HG03196 (cell line): ENCODE measurements at regions not wholly inside any gene's neighbourhood (a gene's known extent, or its start where the extent isn't known, plus 50 kb on each side); places are given as distances from the start of the nearest gene placed in this dataset.

Experiments
- ATAC-seq: cut with Tn5 transposase; IDR thresholded peaks from one replicate; pipeline ENCODE4 v1.9.1; 2021; ENCODE audit not compliant: unreplicated experiment

- ATAC-seq = no peak
These were observed 248.7 kb upstream of the ECI2 start for GRCh38 chr6:4383910-4384638.

- no peak for ATAC-seq
These were observed 247.0 kb upstream of the ECI2 start for GRCh38 chr6:4382362-4382853.

- ATAC-seq = no peak
These were observed 246.0 kb upstream of the ECI2 start for GRCh38 chr6:4381381-4381780.

- ATAC-seq = no peak
These were observed 245.5 kb upstream of the ECI2 start for GRCh38 chr6:4380881-4381281.

DNA sequence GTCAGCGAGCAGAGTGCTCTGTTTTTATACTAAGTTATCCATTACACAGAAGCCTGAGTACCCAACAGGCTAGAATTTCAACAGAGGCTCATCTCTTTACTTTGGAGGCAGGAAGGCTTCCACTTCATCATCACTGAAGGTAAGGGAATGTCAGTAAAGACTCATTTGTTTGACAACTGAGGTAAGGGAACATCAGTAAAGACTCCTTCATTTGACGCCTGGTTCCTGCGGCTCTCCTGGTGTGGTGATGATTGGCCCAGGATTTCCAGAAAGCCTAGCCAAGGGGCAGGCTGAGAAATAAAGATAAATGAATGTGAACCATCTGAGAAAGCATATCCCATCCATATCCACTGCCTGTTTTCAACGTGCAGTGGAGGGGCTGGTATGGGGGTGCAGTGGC, 244.6 kb upstream of the ECI2 start:
- no peak for ATAC-seq

GRCh38 chr6:4378319-4378996, 243.1 kb upstream of the ECI2 start:
- no peak for ATAC-seq

DNA sequence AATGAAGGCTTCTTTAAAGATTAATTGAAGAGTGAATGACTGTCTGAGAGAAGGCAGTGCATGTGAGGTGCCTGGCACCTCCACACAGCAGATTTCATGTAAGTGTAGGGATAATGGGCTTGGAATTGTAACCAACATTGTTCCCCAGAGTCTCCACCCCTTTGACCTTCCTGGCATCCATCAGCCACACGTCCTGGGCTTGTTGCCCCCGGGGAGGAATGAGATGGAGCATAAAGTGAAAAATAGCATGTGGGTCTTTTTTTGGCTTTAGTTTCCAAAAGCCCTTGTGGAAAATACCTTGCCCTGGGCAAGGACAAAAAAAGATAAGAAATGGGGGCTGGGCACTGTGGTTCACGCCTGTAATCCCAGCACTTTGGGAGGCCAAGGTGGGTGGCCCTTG, 242.2 kb upstream of the ECI2 start:
- ATAC-seq = no peak

DNA sequence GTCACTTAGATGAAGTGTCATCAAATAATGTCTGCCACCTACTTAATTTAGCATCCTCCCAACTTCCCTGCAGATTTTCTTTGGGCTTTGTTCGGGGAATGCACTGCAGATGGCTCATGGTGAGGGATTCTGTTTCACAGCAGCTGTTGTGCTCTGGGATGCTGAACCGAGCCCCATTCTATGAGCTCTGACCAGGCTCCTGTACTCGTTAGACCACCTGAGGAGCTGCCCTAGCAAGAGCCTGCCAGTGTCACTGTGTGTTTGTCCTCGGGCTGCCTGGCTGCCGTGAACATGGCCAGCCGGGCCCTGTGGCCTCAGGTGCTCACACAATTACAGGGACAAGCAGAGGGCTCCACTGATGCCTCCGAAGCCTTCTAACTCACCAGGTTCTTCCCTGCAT, 238.8 kb upstream of the ECI2 start:
- ATAC-seq = no peak

- ATAC-seq = no peak
These were observed 237.5 kb upstream of the ECI2 start for GRCh38 chr6:4372866-4373265.

DNA sequence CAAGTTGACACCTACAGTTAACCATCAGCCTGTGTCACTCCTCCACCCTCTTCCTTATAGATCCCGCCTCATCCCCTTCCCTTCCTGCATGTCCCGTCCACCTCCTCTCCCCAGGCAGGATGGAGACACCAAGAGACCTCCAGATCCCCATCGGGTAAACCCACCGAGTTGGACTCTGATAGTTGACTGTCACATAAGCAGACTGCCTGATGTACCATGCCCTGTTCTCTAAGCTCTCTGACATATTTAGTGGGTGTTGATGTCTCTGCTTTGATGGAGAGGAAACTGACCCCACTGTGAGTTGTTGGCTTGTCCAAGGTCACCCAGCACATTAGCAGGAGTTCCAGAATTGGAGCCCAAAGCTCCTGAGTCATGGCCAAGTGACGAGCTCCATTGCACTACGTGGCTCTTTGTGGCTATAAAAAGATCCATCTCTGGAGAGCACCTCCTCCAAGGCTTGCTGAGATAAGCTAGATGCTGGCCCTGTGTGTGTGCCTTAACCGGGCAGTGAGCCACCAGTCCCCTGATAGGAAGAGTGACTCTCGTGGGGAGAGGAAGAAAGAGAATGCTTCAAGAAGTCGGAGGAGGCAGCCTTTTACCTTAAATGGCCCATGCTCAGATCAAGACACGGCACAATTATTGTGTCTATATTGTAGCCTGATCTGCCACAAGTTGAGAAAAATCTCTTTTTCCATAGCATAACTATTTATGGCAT, 236.0 kb upstream of the ECI2 start:
- ATAC-seq = no peak

DNA sequence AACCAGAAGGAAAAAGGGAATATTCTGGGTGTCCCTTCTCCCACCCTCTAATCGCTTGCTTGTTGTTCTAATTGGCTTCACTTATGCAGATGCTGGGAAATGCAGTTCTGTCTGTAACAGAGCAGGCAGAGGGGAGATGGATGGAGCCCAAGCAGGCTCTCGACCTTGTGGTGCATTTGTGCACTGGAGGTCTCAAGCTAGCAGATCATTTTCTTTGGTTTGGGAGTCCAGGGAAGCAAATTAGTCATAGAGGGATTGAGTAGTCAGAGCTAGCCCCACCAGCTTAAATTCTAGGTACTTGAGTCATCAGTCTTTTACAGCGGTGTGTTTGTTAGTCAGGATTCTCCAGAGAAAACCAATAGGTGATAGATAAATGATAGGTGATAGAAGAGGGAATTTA, 234.7 kb upstream of the ECI2 start:
- ATAC-seq = no peak

DNA sequence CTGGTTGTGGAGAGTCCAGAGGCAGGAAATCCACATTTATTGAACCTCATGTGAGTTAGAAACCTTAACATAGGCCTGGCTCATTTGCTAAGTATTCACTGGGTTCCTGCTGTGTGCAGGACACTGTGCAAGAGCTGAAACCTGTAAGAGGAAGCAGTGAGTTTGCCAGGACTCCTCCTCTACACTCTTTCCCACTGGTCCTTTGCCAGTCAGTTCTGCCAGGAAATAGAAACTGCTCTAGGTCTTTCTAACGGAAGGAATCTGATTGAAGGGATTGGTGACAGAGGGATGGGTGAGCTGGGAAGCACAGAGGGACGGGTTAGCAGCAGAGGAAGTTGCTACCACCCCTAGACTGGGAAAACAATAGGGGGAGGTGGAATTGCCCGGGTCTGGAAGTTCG, 234.2 kb upstream of the ECI2 start:
- ATAC-seq = no peak

- no peak for ATAC-seq
These were observed 233.3 kb upstream of the ECI2 start for GRCh38 chr6:4368649-4369048.

- no peak for ATAC-seq
These were observed 232.3 kb upstream of the ECI2 start for GRCh38 chr6:4367643-4368042.

GRCh38 chr6:4366635-4367395, 231.4 kb upstream of the ECI2 start:
- no peak for ATAC-seq

DNA sequence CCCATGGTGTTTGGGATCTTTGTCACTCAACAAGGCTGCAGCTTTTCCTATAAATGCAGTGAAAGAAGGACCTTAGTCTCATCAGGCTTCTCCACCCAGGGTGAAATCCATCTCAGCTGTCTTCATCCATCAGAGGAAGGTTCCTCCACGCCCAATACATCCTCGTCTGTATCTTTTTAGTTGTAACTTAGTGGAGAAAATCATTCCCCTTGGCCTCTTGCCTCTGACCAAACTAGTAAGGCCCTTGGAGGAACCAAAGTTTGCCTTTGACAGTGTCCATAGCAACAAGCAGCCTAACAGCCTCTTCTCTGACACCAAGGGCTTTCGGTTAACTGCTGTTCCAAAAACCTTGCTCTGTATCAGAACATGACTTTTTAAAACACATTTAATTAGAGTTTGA, 230.3 kb upstream of the ECI2 start:
- no peak for ATAC-seq

DNA sequence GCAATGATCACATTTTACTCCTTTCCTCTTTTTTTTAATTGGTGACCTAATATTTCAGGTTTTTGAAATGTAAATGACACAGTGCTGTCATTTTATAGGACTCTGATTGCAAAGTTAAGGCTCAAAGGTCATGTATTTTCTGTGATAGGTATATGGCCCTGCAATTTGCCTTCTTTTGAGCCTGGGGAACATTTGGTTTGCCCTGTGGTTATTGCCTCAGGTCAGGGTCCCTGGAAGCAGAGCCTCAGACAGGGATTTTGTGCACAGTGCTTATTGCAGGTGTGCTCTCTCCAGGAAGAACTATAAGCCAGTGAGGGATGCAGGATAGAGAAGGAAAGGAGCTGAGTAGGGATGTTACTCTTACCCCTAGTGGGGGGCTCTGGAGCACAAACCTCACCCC, 229.3 kb upstream of the ECI2 start:
- no peak for ATAC-seq

DNA sequence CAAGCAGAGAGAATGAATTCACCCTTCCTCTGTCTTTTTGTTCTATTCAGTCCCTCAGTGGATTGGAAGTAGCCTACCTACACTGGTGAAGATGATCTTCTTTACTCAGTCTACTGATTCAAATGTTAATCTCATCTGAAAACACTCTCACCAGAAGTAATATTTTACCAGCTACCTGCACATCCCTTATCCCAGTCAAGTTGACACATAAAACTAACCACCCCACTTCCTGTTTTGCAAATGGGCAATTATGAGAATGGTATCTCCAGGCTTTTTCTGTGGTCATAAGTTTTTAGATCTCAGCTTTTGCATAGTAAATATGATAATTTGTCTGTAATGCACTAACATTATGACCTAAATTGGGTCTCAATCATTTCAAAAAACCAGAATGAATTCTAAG, 228.8 kb upstream of the ECI2 start:
- ATAC-seq = no peak

DNA sequence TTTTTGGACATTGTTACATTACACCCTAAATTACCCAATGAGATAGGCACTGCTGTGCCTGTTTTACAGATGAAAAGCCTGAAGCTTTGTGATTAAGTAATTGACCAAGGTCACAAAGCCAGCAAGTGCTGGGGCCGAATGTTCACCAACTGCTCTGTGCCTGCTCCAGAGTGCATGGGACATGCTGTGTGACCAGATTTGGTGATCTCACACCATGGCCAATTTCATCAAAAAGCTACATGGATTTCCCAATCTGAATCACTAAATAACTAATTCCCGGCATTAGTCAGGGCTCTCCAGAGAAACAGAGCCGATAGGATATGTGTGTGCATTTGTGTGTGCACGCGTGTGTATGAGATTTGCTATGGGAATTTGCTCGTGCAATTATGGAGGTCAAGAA, 228.3 kb upstream of the ECI2 start:
- ATAC-seq = no peak

- ATAC-seq = no peak
These were observed 227.0 kb upstream of the ECI2 start for GRCh38 chr6:4362326-4362725.

DNA sequence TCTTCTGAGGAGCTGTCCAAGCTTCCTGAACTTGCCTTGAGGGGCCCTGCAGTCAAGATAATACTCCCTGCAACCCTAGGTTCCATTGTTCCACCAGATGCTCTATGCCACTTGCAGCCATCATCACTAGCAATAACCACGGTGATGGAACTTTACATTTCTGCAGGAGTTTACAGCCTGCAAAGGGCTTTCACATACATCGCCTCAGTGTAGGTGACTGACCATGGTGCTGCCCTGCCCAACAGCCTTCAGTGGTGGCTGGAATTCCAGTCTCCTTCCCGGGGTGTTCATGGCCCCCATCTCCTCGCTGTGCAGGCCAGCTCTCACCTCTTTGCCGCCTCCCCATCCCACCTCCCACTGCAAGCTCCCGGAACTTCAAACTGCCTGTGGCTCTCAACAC, 225.5 kb upstream of the ECI2 start:
- no peak for ATAC-seq
